Activated T-cell treated with anti-CD3 and anti-CD28 coated beads, Interleukin-2, amount 50 U/mL, for 24 hours (primary cell): ENCODE measurements at regions not wholly inside any gene's neighbourhood (a gene's known extent, or its start where the extent isn't known, plus 50 kb on each side); places are given as distances from the start of the nearest gene placed in this dataset.
"Not testable (repeated sequence)": the region's sequence is repeated elsewhere in the genome, so short reads cannot be mapped to it uniquely, and the experiment has no call there.

ENCODE experiments used
- DNase-seq: peaks from one replicate; pipeline ENCODE4 v3.0.0-alpha.2; 2020
- H3K27ac Mint-ChIP-seq: 2 replicates; pipeline ENCODE4 v1.8.0; 2020; ENCODE audit warnings: mild to moderate bottlenecking, mixed read lengths
- H3K27me3 Mint-ChIP-seq: 2 replicates; pipeline ENCODE4 v1.8.0; 2020; ENCODE audit warnings: mixed read lengths
- H3K36me3 Mint-ChIP-seq: 2 replicates; pipeline ENCODE4 v1.8.0; 2020; ENCODE audit warnings: low read depth, mixed read lengths
- H3K4me1 Mint-ChIP-seq: 2 replicates; pipeline ENCODE4 v1.8.0; 2020; ENCODE audit warnings: low read depth, mixed read lengths
- H3K4me3 Mint-ChIP-seq: 2 replicates; pipeline ENCODE4 v1.8.0; 2020; ENCODE audit warnings: mild to moderate bottlenecking, moderate library complexity, mixed read lengths
- H3K9me3 Mint-ChIP-seq: 2 replicates; pipeline ENCODE4 v1.8.0; 2020; ENCODE audit warnings: mixed read lengths

- H3K27ac Mint-ChIP-seq, result no peak overlapping the region
- H3K27me3 Mint-ChIP-seq, result no peaks in the 10 kb centered on the region
- H3K36me3 Mint-ChIP-seq, result no peaks in the 10 kb centered on the region
- no peak for DNase-seq
- no peaks in the 10 kb centered on the region for H3K4me1 Mint-ChIP-seq
- H3K9me3 Mint-ChIP-seq, result no peaks in the 10 kb centered on the region
- no peak overlapping the region for H3K4me3 Mint-ChIP-seq
These were observed 125.2 kb downstream of the ALX1 start for GRCh38 chr12:85405262-85405661.

DNA sequence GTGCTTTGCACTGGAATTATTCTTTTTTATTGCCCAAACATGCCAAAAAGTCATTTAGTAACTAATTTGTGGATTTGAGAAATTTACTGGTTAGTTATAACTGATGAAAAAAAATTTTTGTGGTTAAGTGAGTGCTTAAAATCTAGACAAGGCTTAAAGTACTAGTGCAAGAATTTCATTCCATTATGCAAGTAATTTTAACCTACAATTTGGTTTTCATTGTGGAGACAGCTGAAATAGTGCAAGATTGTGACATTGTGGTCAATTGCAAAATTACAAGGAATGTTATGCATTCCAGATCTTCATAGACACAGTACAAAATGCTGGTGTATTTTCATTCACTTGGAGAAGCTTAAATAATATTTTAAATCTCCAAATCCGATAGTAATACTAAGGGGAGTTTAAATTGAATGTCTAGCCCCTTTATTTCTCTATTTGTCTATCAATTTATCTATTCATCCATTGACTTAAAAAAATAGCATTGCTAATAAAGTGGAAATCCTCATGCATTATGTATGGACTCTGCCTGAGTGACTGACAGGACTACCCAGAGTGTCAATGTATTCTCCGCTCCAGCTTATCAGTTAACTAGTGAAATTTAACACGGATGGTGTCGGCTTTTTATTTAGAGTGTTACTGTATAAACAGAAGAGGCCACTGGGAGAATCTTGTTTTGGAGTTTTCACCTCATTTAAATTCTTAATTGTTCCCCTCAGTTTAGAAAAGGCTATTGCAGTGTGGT lies 125.9 kb downstream of the ALX1 start:
- DNase-seq, result no peak

DNA sequence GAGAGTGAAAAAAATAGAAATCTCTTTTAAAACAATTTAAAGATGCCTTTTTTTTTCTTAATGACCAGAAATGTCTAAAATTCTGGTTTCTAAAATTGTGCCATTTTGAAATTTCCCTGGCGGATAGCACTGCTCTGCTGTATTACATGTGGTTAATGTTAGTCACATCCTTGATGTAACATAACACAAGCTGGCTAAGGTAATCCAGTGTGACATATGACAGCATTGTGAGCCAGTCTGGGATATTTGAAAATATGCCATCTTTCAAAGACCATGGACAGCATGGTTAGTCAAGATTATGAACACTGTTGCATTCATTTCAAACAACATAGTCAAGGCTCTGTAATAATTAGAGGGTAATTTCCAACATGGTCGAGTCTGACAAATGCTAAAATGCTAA lies 133.2 kb downstream of the ALX1 start:
- Mint-ChIP-seq H3K36me3 (no peaks in the 10 kb centered on the region), H3K4me1 (no peaks in the 10 kb centered on the region), H3K4me3 (no peak overlapping the region), H3K9me3 (no peaks in the 10 kb centered on the region), H3K27ac (no peak overlapping the region), H3K27me3 (no peaks in the 10 kb centered on the region)
- no peak for DNase-seq

More for the DNA sequence above, 125.9 kb downstream of the ALX1 start:
- Mint-ChIP-seq H3K36me3 (no peaks in the 10 kb centered on the region), H3K27ac (no peak overlapping the region), H3K4me1 (no peaks in the 10 kb centered on the region), H3K9me3 (no peaks in the 10 kb centered on the region), H3K27me3 (no peaks in the 10 kb centered on the region), H3K4me3 (no peak overlapping the region)

- DNase-seq, result no peak
- no peaks in the 10 kb centered on the region for H3K27me3 Mint-ChIP-seq
- H3K27ac Mint-ChIP-seq, result no peak overlapping the region
- H3K4me3 Mint-ChIP-seq, result no peak overlapping the region
- no peaks in the 10 kb centered on the region for H3K4me1 Mint-ChIP-seq
- no peaks in the 10 kb centered on the region for H3K36me3 Mint-ChIP-seq
- no peaks in the 10 kb centered on the region for H3K9me3 Mint-ChIP-seq
These were observed 142.7 kb downstream of the ALX1 start for GRCh38 chr12:85422762-85423161.

DNA sequence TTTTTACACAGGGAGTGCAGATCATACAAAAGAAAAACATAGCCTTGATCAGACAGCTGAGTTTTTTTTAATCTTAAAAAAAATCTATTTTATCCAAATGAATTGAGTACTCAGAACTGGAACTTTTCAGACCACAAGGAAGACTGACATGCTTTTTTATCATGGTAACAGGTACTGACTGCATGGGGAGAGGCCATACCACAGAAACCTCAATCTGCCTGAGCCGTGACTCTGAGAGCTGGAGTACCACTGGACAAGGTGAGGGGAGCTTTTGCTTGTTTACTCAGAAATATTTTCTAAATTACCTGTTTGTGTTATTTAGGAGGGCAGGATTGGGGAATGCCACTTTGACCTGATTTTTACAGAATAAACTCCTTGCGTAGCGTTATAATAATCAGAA lies 143.9 kb downstream of the ALX1 start:
- no peak for DNase-seq
- H3K9me3 Mint-ChIP-seq, result no peaks in the 10 kb centered on the region
- H3K4me3 Mint-ChIP-seq, result no peak overlapping the region
- no peaks in the 10 kb centered on the region for H3K36me3 Mint-ChIP-seq
- H3K4me1 Mint-ChIP-seq, result no peaks in the 10 kb centered on the region
- H3K27ac Mint-ChIP-seq, result no peak overlapping the region
- no peaks in the 10 kb centered on the region for H3K27me3 Mint-ChIP-seq

GRCh38 chr12:85424581-85425348 lies 144.7 kb downstream of the ALX1 start:
- H3K4me3 Mint-ChIP-seq, result no peak overlapping the region
- H3K4me1 Mint-ChIP-seq, result no peaks in the 10 kb centered on the region
- H3K27me3 Mint-ChIP-seq, result no peaks in the 10 kb centered on the region
- H3K9me3 Mint-ChIP-seq, result no peaks in the 10 kb centered on the region
- H3K27ac Mint-ChIP-seq, result no peak overlapping the region
- H3K36me3 Mint-ChIP-seq, result no peaks in the 10 kb centered on the region
- no peak for DNase-seq

DNA sequence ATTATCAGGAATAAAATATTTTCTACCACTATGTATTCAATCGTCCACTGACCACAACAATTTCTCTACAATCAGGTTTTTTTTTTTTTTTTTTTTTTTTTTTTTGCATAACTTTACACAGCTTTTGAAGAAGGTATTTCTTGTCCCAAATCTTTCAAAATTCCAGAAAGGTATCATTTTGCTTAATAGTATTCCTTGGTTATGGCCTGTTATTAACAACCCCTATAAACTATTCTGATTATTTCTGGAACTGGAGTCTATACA lies 145.3 kb downstream of the ALX1 start:
- Mint-ChIP-seq H3K27ac (no peak overlapping the region), H3K4me3 (no peak overlapping the region), H3K9me3 (no peaks in the 10 kb centered on the region), H3K4me1 (no peaks in the 10 kb centered on the region), H3K27me3 (no peaks in the 10 kb centered on the region), H3K36me3 (no peaks in the 10 kb centered on the region)
- DNase-seq, result no peak

- Mint-ChIP-seq H3K36me3 (no peaks in the 10 kb centered on the region), H3K9me3 (no peaks in the 10 kb centered on the region), H3K27me3 (no peaks in the 10 kb centered on the region), H3K27ac (no peak overlapping the region), H3K4me3 (no peak overlapping the region), H3K4me1 (no peaks in the 10 kb centered on the region)
- no peak for DNase-seq
These were observed 145.9 kb downstream of the ALX1 start for GRCh38 chr12:85425926-85426325.

DNA sequence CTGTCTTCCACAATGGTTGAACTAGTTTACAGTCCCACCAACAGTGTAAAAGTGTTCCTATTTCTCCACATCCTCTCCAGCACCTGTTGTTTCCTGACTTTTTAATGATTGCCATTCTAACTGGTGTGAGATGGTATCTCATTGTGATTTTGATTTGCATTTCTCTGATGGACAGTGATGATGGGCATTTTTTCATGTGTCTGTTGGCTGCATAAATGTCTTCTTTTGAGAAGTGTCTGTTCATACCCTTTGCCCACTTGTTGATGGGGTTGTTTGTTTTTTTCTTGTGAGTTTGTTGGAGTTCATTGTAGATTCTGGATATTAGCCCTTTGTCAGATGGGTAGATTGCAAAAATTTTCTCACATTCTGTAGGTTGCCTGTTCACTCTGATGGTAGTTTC lies 153.1 kb downstream of the ALX1 start:
- not testable (repeated sequence) for H3K27me3 Mint-ChIP-seq, DNase-seq, H3K36me3 Mint-ChIP-seq, H3K27ac Mint-ChIP-seq, H3K9me3 Mint-ChIP-seq, H3K4me1 Mint-ChIP-seq, H3K4me3 Mint-ChIP-seq

DNA sequence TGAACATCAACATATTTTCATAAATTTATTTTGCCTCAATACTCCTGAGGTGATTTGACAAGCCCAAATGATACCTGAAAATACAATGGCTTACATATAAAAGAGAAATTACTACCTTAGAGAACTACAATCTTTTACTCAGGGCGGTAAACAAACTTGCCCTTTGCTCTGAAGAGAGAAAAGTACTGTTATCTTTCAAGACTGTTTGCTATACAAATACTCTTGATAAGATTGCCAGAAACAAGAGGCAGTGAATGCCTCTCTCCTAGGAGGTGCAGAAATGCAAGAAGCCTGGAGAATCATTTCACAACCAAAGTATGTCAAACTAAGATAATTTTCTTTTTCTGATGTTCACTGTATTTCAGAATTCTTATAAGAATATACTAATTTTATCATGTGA lies 160.3 kb downstream of the ALX1 start:
- Mint-ChIP-seq H3K9me3 (peaks cover 10% of the 10 kb centered on the region), H3K27me3 (no peaks in the 10 kb centered on the region), H3K4me1 (no peaks in the 10 kb centered on the region), H3K4me3 (no peak overlapping the region), H3K36me3 (no peaks in the 10 kb centered on the region), H3K27ac (no peak overlapping the region)
- no peak for DNase-seq

DNA sequence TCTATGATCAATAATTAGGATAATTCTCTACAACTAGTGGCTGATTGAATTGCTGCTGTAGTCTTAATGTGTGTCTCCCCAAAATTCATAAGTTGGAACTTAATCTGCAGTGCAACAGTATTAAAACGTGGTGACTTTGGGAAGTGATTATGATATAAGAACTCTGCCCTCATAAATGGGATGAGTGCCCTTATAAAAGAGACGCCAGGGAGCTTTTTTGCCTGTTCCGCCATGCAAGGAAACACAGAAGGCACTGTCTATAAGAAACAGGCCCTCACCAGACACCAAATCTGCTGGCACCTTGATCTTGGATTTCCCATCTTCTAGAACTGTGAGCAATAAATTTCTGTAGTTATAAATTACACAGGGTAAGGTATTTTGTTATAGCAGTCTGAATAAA lies 161.0 kb downstream of the ALX1 start:
- H3K36me3 Mint-ChIP-seq, result no peaks in the 10 kb centered on the region
- H3K27ac Mint-ChIP-seq, result no peak overlapping the region
- H3K27me3 Mint-ChIP-seq, result no peaks in the 10 kb centered on the region
- H3K4me3 Mint-ChIP-seq, result no peak overlapping the region
- H3K4me1 Mint-ChIP-seq, result no peaks in the 10 kb centered on the region
- peaks cover 10% of the 10 kb centered on the region for H3K9me3 Mint-ChIP-seq
- no peak for DNase-seq

- Mint-ChIP-seq H3K4me1 (no peaks in the 10 kb centered on the region), H3K27me3 (no peaks in the 10 kb centered on the region), H3K27ac (no peak overlapping the region), H3K4me3 (no peak overlapping the region), H3K36me3 (no peaks in the 10 kb centered on the region), H3K9me3 (peaks cover 10% of the 10 kb centered on the region)
- no peak for DNase-seq
These were observed 161.7 kb downstream of the ALX1 start for GRCh38 chr12:85441741-85442140.

DNA sequence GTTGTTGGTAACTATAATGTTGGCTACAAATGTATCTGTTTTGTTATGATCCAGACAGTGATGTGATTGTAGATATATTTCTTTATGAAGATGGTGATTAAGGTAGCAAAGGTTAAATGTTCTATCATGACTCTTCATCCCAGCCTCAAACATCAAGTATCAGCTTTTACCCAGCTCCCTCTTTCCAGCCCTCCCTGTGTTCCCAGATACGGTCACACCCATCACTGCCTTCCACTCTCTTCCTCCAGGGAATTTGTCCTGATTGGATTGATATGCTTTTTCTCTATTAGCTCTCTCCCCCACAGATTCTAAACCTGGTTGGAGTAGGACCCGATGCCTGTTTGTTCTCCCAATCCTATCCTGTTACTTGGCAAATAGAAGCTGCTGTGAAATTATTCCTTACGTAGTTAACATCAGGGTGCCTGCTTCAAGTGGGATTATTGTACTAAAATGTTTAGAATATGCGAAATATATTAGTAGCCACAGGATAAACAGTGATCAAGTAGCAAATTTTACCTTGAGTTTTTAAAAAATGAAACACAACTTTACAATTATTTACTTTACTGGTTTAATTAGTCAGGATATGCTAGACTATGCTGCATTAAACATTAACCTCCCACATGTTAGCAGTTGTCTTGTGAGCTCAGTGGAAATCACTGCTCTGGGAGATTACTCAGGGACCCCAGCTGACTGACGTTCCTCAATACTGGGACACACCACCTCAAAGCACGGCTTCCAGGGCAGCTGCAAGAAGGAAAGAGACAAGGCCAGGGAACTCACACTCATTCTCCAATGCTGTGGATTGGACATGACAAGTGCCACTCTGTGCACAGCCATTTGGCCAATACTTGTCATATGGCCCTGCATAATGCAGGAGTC lies 165.3 kb downstream of the ALX1 start:
- Mint-ChIP-seq H3K27ac (no peak overlapping the region), H3K36me3 (no peaks in the 10 kb centered on the region), H3K4me1 (no peaks in the 10 kb centered on the region), H3K4me3 (no peak overlapping the region), H3K27me3 (no peaks in the 10 kb centered on the region), H3K9me3 (peaks cover 4% of the 10 kb centered on the region)
- DNase-seq, result no peak

DNA sequence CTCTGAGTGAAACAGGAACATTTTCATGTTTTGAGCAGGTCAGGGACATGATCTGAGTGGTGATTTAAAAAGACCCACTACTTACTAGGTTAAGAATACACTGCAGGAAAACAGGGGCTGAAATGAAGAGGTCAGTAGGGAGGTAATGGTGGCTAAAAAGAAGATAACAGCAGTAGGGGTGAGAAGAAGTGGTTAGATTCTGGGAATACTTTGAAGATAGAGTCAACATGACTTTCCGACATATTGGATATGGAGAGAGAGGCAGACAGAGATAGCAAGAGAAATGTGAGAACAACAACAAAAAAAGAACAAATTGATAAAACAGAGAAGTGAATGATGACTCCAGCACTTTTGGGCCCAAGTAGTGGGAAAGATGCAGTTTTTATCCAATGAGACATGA lies 168.0 kb downstream of the ALX1 start:
- H3K27me3 Mint-ChIP-seq, result no peaks in the 10 kb centered on the region
- H3K4me3 Mint-ChIP-seq, result no peak overlapping the region
- DNase-seq, result no peak
- H3K27ac Mint-ChIP-seq, result no peak overlapping the region
- no peaks in the 10 kb centered on the region for H3K4me1 Mint-ChIP-seq
- no peaks in the 10 kb centered on the region for H3K9me3 Mint-ChIP-seq
- no peaks in the 10 kb centered on the region for H3K36me3 Mint-ChIP-seq
